Globus pallidus (tissue), 1 donor: ENCODE measurements at regions not wholly inside any gene's neighbourhood (a gene's known extent, or its start where the extent isn't known, plus 50 kb on each side); places are given as distances from the start of the nearest gene placed in this dataset.
"Not testable (repeated sequence)": the region's sequence is repeated elsewhere in the genome, so short reads cannot be mapped to it uniquely, and the experiment has no call there.

Source experiments
- DNase-seq: peaks from one replicate; pipeline ENCODE4 v3.0.0-alpha.2; 2015; ENCODE audit warnings: low spot score

DNA sequence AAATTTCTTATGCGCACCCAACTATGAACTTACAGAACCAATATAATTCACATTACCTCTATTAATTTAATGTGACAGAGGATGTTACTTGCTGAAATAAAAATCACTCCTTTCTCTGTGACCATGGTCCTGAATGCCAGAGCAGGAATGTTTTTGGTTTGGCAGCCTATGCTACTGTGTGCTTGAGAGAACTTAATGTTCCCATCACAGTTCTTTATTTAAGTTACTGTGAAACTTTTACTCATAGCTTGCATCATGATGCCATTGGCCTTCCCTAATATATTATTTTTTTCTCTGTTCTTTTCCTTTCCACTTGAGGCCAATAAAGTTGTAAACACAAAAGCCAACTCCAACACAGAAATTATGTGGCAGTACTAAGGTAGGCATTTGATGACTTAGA is 142.2 kb downstream of the FAM76B start:
- no peak for DNase-seq

DNA sequence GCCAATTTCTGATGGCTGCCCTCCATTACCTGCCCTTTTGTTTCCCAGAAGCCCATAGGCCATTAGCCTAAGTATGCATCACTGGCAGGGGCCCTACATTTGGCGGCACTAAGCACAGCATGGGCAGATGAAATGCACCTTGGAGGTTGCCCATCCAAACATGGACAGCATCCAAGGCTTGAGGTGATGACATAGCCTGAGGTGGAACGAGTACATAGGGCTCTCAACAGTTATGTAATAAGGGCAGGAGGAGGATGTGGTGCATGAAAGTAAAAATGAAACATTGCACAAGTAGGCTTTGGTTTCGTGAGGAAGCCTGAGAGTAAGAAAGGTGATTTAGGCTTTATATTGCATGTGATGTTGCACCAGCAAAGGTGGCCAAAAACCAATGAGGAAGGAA is 148.1 kb downstream of the FAM76B start:
- DNase-seq, result no peak

DNA sequence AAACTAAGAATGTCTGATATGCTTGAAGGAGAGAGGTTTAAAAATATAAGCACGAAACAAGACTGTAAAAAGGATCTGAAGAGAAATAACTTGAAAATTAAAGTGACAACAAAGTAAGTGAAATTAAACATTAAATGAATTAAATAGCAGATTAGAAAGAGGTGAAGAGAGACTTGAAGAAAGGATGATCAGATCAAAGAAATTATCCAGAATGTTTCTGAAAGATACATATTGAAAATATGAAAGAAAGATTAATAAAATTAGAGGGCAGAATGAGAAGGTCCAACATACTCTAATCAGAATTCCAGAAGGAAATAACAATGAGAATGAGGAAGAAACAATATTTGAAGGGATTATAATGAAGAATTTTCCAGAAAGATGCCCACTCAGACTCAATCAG is 151.1 kb downstream of the FAM76B start:
- no peak for DNase-seq

- no peak for DNase-seq
These were observed 164.2 kb downstream of the FAM76B start for GRCh38 chr11:95625164-95625900.

GRCh38 chr11:95616256-95616804 is 173.3 kb downstream of the FAM76B start:
- no peak for DNase-seq

GRCh38 chr11:95611827-95612226 is 177.8 kb downstream of the FAM76B start:
- DNase-seq, result no peak

DNA sequence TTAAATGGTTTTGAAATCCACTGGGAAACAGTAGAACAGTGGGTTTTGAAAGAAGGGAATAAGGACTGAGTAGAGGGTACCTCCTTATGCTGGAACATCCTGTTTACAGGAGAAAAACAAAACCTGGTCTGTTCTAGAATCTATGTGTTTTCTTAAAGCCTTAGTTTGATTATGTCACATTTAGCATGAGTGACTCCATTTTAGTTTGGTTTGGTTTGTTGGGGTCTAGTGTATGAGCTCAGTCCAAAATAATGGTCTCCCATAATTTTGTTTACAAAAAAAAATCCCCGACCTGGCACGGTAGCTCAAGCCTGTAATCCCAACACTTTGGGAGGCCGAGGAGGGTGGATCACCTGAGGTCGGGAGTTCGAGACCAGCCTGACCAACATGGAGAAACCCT is 179.4 kb downstream of the FAM76B start:
- DNase-seq, result not testable (repeated sequence)

DNA sequence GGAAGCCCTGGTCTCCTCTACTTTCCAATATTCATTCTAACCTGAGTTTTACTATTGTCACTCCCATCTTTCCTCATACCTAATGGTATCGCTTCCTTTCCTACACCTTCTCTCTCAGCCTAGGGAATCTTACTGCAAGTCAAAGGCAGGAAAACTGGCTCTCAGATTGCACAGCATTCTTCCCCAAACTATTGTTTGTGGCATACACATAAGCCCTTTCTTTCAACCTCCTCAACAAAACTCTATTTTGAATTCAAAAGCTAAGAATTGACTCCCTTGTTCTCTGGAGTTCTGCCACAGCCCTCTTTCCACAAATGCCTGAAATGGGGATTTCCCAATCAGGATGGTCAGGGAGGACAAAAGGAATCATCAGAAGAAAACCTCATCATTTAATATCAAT is 181.5 kb downstream of the FAM76B start:
- DNase-seq, result peak; percentile 21

DNA sequence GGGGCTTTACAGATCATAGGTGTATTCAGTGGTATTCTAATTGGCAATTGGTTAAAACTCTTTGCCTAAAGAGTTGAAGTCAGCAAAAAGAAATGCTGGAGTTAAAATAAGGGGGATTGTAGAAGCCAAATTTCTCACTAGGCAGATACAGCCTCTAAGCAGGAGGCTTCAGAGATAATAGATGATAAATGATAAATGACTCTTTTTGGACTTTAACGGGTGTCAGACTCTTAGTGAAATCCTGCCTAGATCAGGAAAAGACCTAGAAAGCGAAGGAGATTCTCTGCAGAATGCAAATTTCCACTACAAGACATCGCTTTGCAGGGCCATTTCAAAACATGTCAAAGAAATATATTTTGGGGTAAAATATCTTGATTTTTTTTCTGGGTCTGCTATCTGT is 182.8 kb downstream of the FAM76B start:
- no peak for DNase-seq

- DNase-seq, result no peak
These were observed 184.2 kb downstream of the FAM76B start for GRCh38 chr11:95605271-95605940.

GRCh38 chr11:95599959-95600586 is 189.5 kb downstream of the FAM76B start:
- no peak for DNase-seq

GRCh38 chr11:95595973-95596489 is 193.6 kb downstream of the FAM76B start:
- no peak for DNase-seq

- DNase-seq, result no peak
These were observed 194.0 kb downstream of the FAM76B start for GRCh38 chr11:95595541-95595940.

DNA sequence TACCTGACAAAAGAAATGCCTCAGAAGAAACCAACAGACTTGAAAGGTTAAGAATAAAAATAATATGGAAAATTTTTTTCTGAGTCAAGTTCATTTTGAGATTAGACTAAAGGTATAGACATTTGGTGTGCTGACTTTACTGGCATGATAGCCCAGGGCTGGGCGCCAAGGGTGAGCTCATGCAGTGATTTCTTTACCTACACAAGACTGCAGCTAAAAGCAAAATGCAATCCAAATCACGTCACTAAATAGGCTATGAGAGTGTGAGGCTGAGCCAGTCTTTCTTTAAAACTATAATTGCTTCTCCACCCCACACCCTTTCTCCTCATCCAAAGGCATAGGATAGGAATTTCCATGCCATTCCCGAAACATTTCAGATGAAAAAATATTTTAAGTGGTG is 196.5 kb downstream of the FAM76B start:
- DNase-seq, result no peak

DNA sequence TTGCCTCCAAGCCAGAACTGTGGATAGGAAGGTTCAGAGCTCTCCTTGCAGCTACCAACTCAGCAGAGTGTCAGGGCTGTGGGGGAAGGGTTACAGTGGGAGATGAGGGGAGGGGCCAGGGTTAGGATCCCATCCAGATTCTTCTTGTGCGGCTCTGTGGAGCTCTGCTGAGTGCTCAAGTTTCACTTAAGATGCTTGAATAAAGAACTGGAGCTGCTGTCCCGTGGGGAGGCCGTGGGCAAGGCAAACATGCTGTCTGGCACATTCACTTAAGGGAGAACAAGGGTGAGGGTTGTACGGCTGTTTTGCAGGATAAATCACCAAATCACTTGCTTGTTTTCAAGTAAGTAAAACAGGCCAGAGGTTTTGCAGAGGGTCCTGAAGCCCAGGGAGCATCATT is 197.1 kb downstream of the FAM76B start:
- no peak for DNase-seq

- DNase-seq, result no peak
These were observed 199.5 kb downstream of the FAM76B start for GRCh38 chr11:95589893-95590612.

GRCh38 chr11:95588821-95589220 is 200.8 kb downstream of the FAM76B start:
- no peak for DNase-seq

GRCh38 chr11:95586661-95587060 is 202.9 kb downstream of the FAM76B start:
- DNase-seq, result no peak

- DNase-seq, result no peak
These were observed 203.4 kb downstream of the FAM76B start for GRCh38 chr11:95586155-95586554.

- DNase-seq, result no peak
These were observed 203.9 kb downstream of the FAM76B start for GRCh38 chr11:95585752-95586077.

- DNase-seq, result no peak
These were observed 204.4 kb downstream of the FAM76B start for GRCh38 chr11:95585069-95585751.

GRCh38 chr11:95584589-95584988 is 205.0 kb downstream of the FAM76B start:
- DNase-seq, result no peak
